K562 (cell line): ENCODE measurements at regions not wholly inside any gene's neighbourhood (a gene's known extent, or its start where the extent isn't known, plus 50 kb on each side); places are given as distances from the start of the nearest gene placed in this dataset.

Source experiments
- AFF1 ChIP-seq, 2 experiments: fragments of 450-650 bp; IDR thresholded peaks; 2 replicates each; pipeline ENCODE4 v1.6.1; 2018; ENCODE audit warnings: mild to moderate bottlenecking in 2 of 2, low read depth in 1 of 2; ENCODE audit not compliant: partially characterized antibody in 2 of 2
- CHD7 ChIP-seq: fragments of 200-600 bp; sonication (generic); IDR thresholded peaks from one replicate; pipeline ENCODE4 v1.6.1; 2012; ENCODE audit warnings: mild to moderate bottlenecking, low read depth, low read length, inconsistent platforms
- FOXA1 ChIP-seq: fragments of 450-650 bp; IDR thresholded peaks from 2 replicates; pipeline ENCODE4 v1.6.1; 2016; ENCODE audit warnings: mild to moderate bottlenecking, borderline replicate concordance
- HNRNPL ChIP-seq: fragments of 200-400 bp; formaldehyde crosslinking; IDR thresholded peaks from 2 replicates; pipeline ENCODE4 v1.6.1; 2017; ENCODE audit warnings: low read depth, mild to moderate bottlenecking, low read length
- KLF6 ChIP-seq: fragments of 250-450 bp; sonication (Bioruptor Pico); IDR thresholded peaks from 2 replicates; pipeline ENCODE4 v1.4.0; 2020; ENCODE audit warnings: mild to moderate bottlenecking, moderate library complexity, borderline replicate concordance
- SOX6 ChIP-seq: fragments of 450-650 bp; IDR thresholded peaks from 2 replicates; pipeline ENCODE4 v1.6.1; 2014; ENCODE audit warnings: mild to moderate bottlenecking
- TARDBP ChIP-seq: fragments of 450-650 bp; IDR thresholded peaks from 2 replicates; pipeline ENCODE4 v1.6.1; 2016
- ZNF277 ChIP-seq: fragments of 250-450 bp; sonication (Bioruptor Pico); IDR thresholded peaks from 2 replicates; pipeline ENCODE4 v1.8.0; 2022; ENCODE audit warnings: inconsistent platforms, mild to moderate bottlenecking, moderate library complexity, borderline replicate concordance

- TF ChIP-seq CHD7 (no peak), SOX6 (peak; percentile 86), HNRNPL (no peak), ZNF277 (CRISPR knock-in tag) (no peak), TARDBP (peak; percentile 62; the same call in 1 of the 2 replicates), KLF6 (CRISPR knock-in tag) (no peak), AFF1 (IDR thresholded peaks at IDR 0.05; ENCODE audit: low read depth in 1 of 2, partially characterized antibody in 2 of 2) (peak in 1 of 2 experiments; percentile 24), FOXA1 (no peak)
Measured at GRCh38 chr6:90458353-90459224, 128.3 kb downstream of the MAP3K7 start (continued).
